ENCODE measurements at regions not wholly inside any gene's neighbourhood (a gene's known extent, or its start where the extent isn't known, plus 50 kb on each side); places are given as distances from the start of the nearest gene placed in this dataset.
"Not testable (repeated sequence)": the region's sequence is repeated elsewhere in the genome, so short reads cannot be mapped to it uniquely, and the experiment has no call there.

- not testable (repeated sequence) for H3K27ac Mint-ChIP-seq; ATAC-seq (ENCODE audit: low read depth in 2 of 2); H3K36me3 ChIP-seq (ENCODE audit: control insufficient read depth, insufficient read depth, low read length); H3K9me3 ChIP-seq (ENCODE audit: control insufficient read depth in 2 of 2, low read length in 2 of 2); H3K27ac ChIP-seq (ENCODE audit: insufficient read depth, low read length, poor library complexity, severe bottlenecking); DNase-seq; H3K9me3 Mint-ChIP-seq; H3K27me3 ChIP-seq (ENCODE audit: control insufficient read depth, insufficient read depth, low read length); H3K4me3 ChIP-seq (ENCODE audit: low read depth, low read length); H3K4me1 ChIP-seq (ENCODE audit: control insufficient read depth, insufficient read depth, low read length, poor library complexity, severe bottlenecking); H3K27me3 Mint-ChIP-seq; H3K36me3 Mint-ChIP-seq; H3K4me3 Mint-ChIP-seq; H3K4me1 Mint-ChIP-seq
Observed at GRCh38 chr2:58318949-58319348, 77.8 kb upstream of the FANCL start.

GRCh38 chr2:58313926-58314325, 72.8 kb upstream of the FANCL start:
- H3K4me1 ChIP-seq (ENCODE audit: control insufficient read depth, insufficient read depth, low read length, poor library complexity, severe bottlenecking) = no peaks in the 10 kb centered on the region
- H3K4me3 ChIP-seq (ENCODE audit: low read depth, low read length) = no peak overlapping the region
- DNase-seq = no peak
- H3K9me3 ChIP-seq (ENCODE audit: control insufficient read depth in 2 of 2, low read length in 2 of 2) = no peaks in the 10 kb centered on the region
- no peak for ATAC-seq (ENCODE audit: low read depth in 2 of 2)
- H3K27me3 Mint-ChIP-seq = peaks cover 9% of the 10 kb centered on the region
- H3K9me3 Mint-ChIP-seq = peaks cover 0 to 2% (median 0%) of the 10 kb centered on the region in 7 donors
- no peaks in the 10 kb centered on the region for H3K4me1 Mint-ChIP-seq
- H3K36me3 Mint-ChIP-seq = no peaks in the 10 kb centered on the region
- no peaks in the 10 kb centered on the region for H3K27me3 ChIP-seq (ENCODE audit: control insufficient read depth, insufficient read depth, low read length)
- H3K36me3 ChIP-seq (ENCODE audit: control insufficient read depth, insufficient read depth, low read length) = no peaks in the 10 kb centered on the region
- H3K27ac ChIP-seq (ENCODE audit: insufficient read depth, low read length, poor library complexity, severe bottlenecking) = no peak overlapping the region
- no peak overlapping the region for H3K4me3 Mint-ChIP-seq
- H3K27ac Mint-ChIP-seq = no peak overlapping the region

- no peak overlapping the region for H3K4me3 Mint-ChIP-seq
- Histone ChIP-seq H3K27ac (ENCODE audit: insufficient read depth, low read length, poor library complexity, severe bottlenecking) (no peak overlapping the region), H3K36me3 (ENCODE audit: control insufficient read depth, insufficient read depth, low read length) (no peaks in the 10 kb centered on the region), H3K4me1 (ENCODE audit: control insufficient read depth, insufficient read depth, low read length, poor library complexity, severe bottlenecking) (no peaks in the 10 kb centered on the region), H3K4me3 (ENCODE audit: low read depth, low read length) (no peak overlapping the region), H3K9me3 (ENCODE audit: control insufficient read depth in 2 of 2, low read length in 2 of 2) (no peaks in the 10 kb centered on the region), H3K27me3 (ENCODE audit: control insufficient read depth, insufficient read depth, low read length) (peaks cover 2% of the 10 kb centered on the region)
- no peaks in the 10 kb centered on the region for H3K36me3 Mint-ChIP-seq
- ATAC-seq (ENCODE audit: low read depth in 2 of 2) (no peak), DNase-seq (no peak)
- H3K27me3 Mint-ChIP-seq = peaks cover 11% of the 10 kb centered on the region
- no peak overlapping the region for H3K27ac Mint-ChIP-seq
- no peaks in the 10 kb centered on the region for H3K4me1 Mint-ChIP-seq
- peaks cover 0 to 2% (median 0%) of the 10 kb centered on the region in 7 donors for H3K9me3 Mint-ChIP-seq
Observed at GRCh38 chr2:58308435-58308834, 67.3 kb upstream of the FANCL start.

- H3K4me3 Mint-ChIP-seq = no peak overlapping the region
- Histone ChIP-seq H3K27me3 (ENCODE audit: control insufficient read depth, insufficient read depth, low read length) (peaks cover 5% of the 10 kb centered on the region), H3K27ac (ENCODE audit: insufficient read depth, low read length, poor library complexity, severe bottlenecking) (no peak overlapping the region), H3K9me3 (ENCODE audit: control insufficient read depth in 2 of 2, low read length in 2 of 2) (no peaks in the 10 kb centered on the region), H3K36me3 (ENCODE audit: control insufficient read depth, insufficient read depth, low read length) (no peaks in the 10 kb centered on the region), H3K4me1 (ENCODE audit: control insufficient read depth, insufficient read depth, low read length, poor library complexity, severe bottlenecking) (no peaks in the 10 kb centered on the region), H3K4me3 (ENCODE audit: low read depth, low read length) (no peak overlapping the region)
- H3K27ac Mint-ChIP-seq = no peak overlapping the region
- peaks cover 0 to 4% (median 0%) of the 10 kb centered on the region in 7 donors for H3K9me3 Mint-ChIP-seq
- H3K27me3 Mint-ChIP-seq = peaks cover 12% of the 10 kb centered on the region
- DNase-seq = no peak
- H3K36me3 Mint-ChIP-seq = no peaks in the 10 kb centered on the region
- no peaks in the 10 kb centered on the region for H3K4me1 Mint-ChIP-seq
- no peak for ATAC-seq (ENCODE audit: low read depth in 2 of 2)
Observed at GRCh38 chr2:58304843-58305242, 63.7 kb upstream of the FANCL start.

GRCh38 chr2:58299123-58299522, 58.0 kb upstream of the FANCL start:
- H3K27me3 ChIP-seq (ENCODE audit: control insufficient read depth, insufficient read depth, low read length) = peaks cover 5% of the 10 kb centered on the region
- H3K4me3 ChIP-seq (ENCODE audit: low read depth, low read length) = no peak overlapping the region
- no peaks in the 10 kb centered on the region for H3K4me1 ChIP-seq (ENCODE audit: control insufficient read depth, insufficient read depth, low read length, poor library complexity, severe bottlenecking)
- H3K36me3 ChIP-seq (ENCODE audit: control insufficient read depth, insufficient read depth, low read length) = no peaks in the 10 kb centered on the region
- H3K9me3 ChIP-seq (ENCODE audit: control insufficient read depth in 2 of 2, low read length in 2 of 2) = no peaks in the 10 kb centered on the region
- H3K27ac Mint-ChIP-seq = no peak overlapping the region
- no peak for DNase-seq
- peaks cover 13% of the 10 kb centered on the region for H3K27me3 Mint-ChIP-seq
- H3K9me3 Mint-ChIP-seq = peaks cover 0 to 6% (median 0%) of the 10 kb centered on the region in 7 donors
- no peak for ATAC-seq (ENCODE audit: low read depth in 2 of 2)
- H3K4me1 Mint-ChIP-seq = no peaks in the 10 kb centered on the region
- H3K36me3 Mint-ChIP-seq = no peaks in the 10 kb centered on the region
- H3K27ac ChIP-seq (ENCODE audit: insufficient read depth, low read length, poor library complexity, severe bottlenecking) = no peak overlapping the region
- no peak overlapping the region for H3K4me3 Mint-ChIP-seq

- no peak for DNase-seq
- no peaks in the 10 kb centered on the region for H3K4me1 ChIP-seq (ENCODE audit: control insufficient read depth, insufficient read depth, low read length, poor library complexity, severe bottlenecking)
- ATAC-seq (ENCODE audit: low read depth in 2 of 2) = no peak
- Mint-ChIP-seq H3K4me1 (no peaks in the 10 kb centered on the region), H3K9me3 (no peaks in the 10 kb centered on the region), H3K27ac (no peak overlapping the region), H3K36me3 (no peaks in the 10 kb centered on the region), H3K4me3 (no peak overlapping the region), H3K27me3 (peaks cover 23% of the 10 kb centered on the region)
- no peak overlapping the region for H3K4me3 ChIP-seq (ENCODE audit: low read depth, low read length)
- H3K9me3 ChIP-seq (ENCODE audit: control insufficient read depth in 2 of 2, low read length in 2 of 2) = no peaks in the 10 kb centered on the region
- no peak overlapping the region for H3K27ac ChIP-seq (ENCODE audit: insufficient read depth, low read length, poor library complexity, severe bottlenecking)
- H3K27me3 ChIP-seq (ENCODE audit: control insufficient read depth, insufficient read depth, low read length) = peaks cover 4% of the 10 kb centered on the region
- H3K36me3 ChIP-seq (ENCODE audit: control insufficient read depth, insufficient read depth, low read length) = no peaks in the 10 kb centered on the region
Observed at GRCh38 chr2:58293056-58293455, 51.9 kb upstream of the FANCL start.

- H3K4me3 Mint-ChIP-seq = no peak overlapping the region
- H3K27me3 Mint-ChIP-seq = peaks cover 23% of the 10 kb centered on the region
- H3K9me3 Mint-ChIP-seq = no peaks in the 10 kb centered on the region
- no peaks in the 10 kb centered on the region for H3K9me3 ChIP-seq (ENCODE audit: control insufficient read depth in 2 of 2, low read length in 2 of 2)
- no peaks in the 10 kb centered on the region for H3K36me3 Mint-ChIP-seq
- no peak overlapping the region for H3K27ac Mint-ChIP-seq
- no peak overlapping the region for H3K27ac ChIP-seq (ENCODE audit: insufficient read depth, low read length, poor library complexity, severe bottlenecking)
- ATAC-seq (ENCODE audit: low read depth in 2 of 2) (no peak), DNase-seq (no peak)
- H3K4me1 ChIP-seq (ENCODE audit: control insufficient read depth, insufficient read depth, low read length, poor library complexity, severe bottlenecking) = no peaks in the 10 kb centered on the region
- peaks cover 4% of the 10 kb centered on the region for H3K27me3 ChIP-seq (ENCODE audit: control insufficient read depth, insufficient read depth, low read length)
- no peaks in the 10 kb centered on the region for H3K36me3 ChIP-seq (ENCODE audit: control insufficient read depth, insufficient read depth, low read length)
- H3K4me3 ChIP-seq (ENCODE audit: low read depth, low read length) = no peak overlapping the region
- no peaks in the 10 kb centered on the region for H3K4me1 Mint-ChIP-seq
Observed at GRCh38 chr2:58291726-58292438, 50.8 kb upstream of the FANCL start.

Measured in CD4-positive, CD25-positive, alpha-beta regulatory T cell (primary cell).